NCI-H510A (cell line): ENCODE measurements at regions not wholly inside any gene's neighbourhood (a gene's known extent, or its start where the extent isn't known, plus 50 kb on each side); places are given as distances from the start of the nearest gene placed in this dataset.

Source experiments
- DNase-seq: peaks from one replicate; lab custom pipeline; 2025; lab: John Stamatoyannopoulos, UW

GRCh38 chr4:167702391-167702790 lies 389.9 kb upstream of the ANXA10 start:
- no peak for DNase-seq

- DNase-seq = no peak
These were observed 380.8 kb upstream of the ANXA10 start for GRCh38 chr4:167711517-167711916.

- DNase-seq = no peak
These were observed 378.6 kb upstream of the ANXA10 start for GRCh38 chr4:167713756-167714155.

GRCh38 chr4:167715176-167715575 lies 377.2 kb upstream of the ANXA10 start:
- no peak for DNase-seq

- DNase-seq = no peak
These were observed 374.8 kb upstream of the ANXA10 start for GRCh38 chr4:167717495-167717894.

GRCh38 chr4:167721617-167722486 lies 370.5 kb upstream of the ANXA10 start:
- DNase-seq = no peak

- no peak for DNase-seq
These were observed 369.9 kb upstream of the ANXA10 start for GRCh38 chr4:167722487-167722808.

GRCh38 chr4:167724941-167725340 lies 367.4 kb upstream of the ANXA10 start:
- no peak for DNase-seq

GRCh38 chr4:167730769-167731168 lies 361.6 kb upstream of the ANXA10 start:
- no peak for DNase-seq

GRCh38 chr4:167745024-167745687 lies 347.2 kb upstream of the ANXA10 start:
- no peak for DNase-seq

- no peak for DNase-seq
These were observed 325.1 kb upstream of the ANXA10 start for GRCh38 chr4:167767281-167767680.

- DNase-seq = no peak
These were observed 317.7 kb upstream of the ANXA10 start for GRCh38 chr4:167774646-167775045.

- no peak for DNase-seq
These were observed 317.0 kb upstream of the ANXA10 start for GRCh38 chr4:167775375-167775774.

- DNase-seq = no peak
These were observed 313.1 kb upstream of the ANXA10 start for GRCh38 chr4:167779280-167779679.

GRCh38 chr4:167779864-167780263 lies 312.5 kb upstream of the ANXA10 start:
- no peak for DNase-seq

- DNase-seq = no peak
These were observed 307.5 kb upstream of the ANXA10 start for GRCh38 chr4:167784826-167785225.

- no peak for DNase-seq
These were observed 306.8 kb upstream of the ANXA10 start for GRCh38 chr4:167785523-167785922.

GRCh38 chr4:167786504-167786903 lies 305.8 kb upstream of the ANXA10 start:
- no peak for DNase-seq

- DNase-seq = no peak
These were observed 305.1 kb upstream of the ANXA10 start for GRCh38 chr4:167787231-167787630.

- no peak for DNase-seq
These were observed 289.7 kb upstream of the ANXA10 start for GRCh38 chr4:167802463-167803212.

GRCh38 chr4:167811958-167812357 lies 280.4 kb upstream of the ANXA10 start:
- DNase-seq = no peak

GRCh38 chr4:167826281-167826680 lies 266.1 kb upstream of the ANXA10 start:
- no peak for DNase-seq

- no peak for DNase-seq
These were observed 260.5 kb upstream of the ANXA10 start for GRCh38 chr4:167831855-167832254.
